Progenitor cell of endocrine pancreas (in vitro differentiated cells): ENCODE measurements at regions not wholly inside any gene's neighbourhood (a gene's known extent, or its start where the extent isn't known, plus 50 kb on each side); places are given as distances from the start of the nearest gene placed in this dataset.
A peak's percentile ranks its signal among the peaks of the same experiment; 100 is the strongest.

Source experiments
- DNase-seq: peaks from one replicate; pipeline ENCODE4 v3.0.0; 2021; ENCODE audit warnings: low spot score; ENCODE audit not compliant: unreplicated experiment
- H3K27ac Mint-ChIP-seq: 2 replicates; pipeline ENCODE4 v1.8.0; 2021; ENCODE audit warnings: mild to moderate bottlenecking, moderate library complexity, mixed read lengths
- H3K27me3 Mint-ChIP-seq: 2 replicates; pipeline ENCODE4 v1.8.0; 2021; ENCODE audit warnings: mixed read lengths
- H3K36me3 Mint-ChIP-seq: 2 replicates; pipeline ENCODE4 v1.8.0; 2022; ENCODE audit warnings: mixed read lengths; ENCODE audit not compliant: insufficient read depth
- H3K4me1 Mint-ChIP-seq: 2 replicates; pipeline ENCODE4 v1.8.0; 2021; ENCODE audit warnings: low read depth, mixed read lengths
- H3K4me3 Mint-ChIP-seq: 2 replicates; pipeline ENCODE4 v1.8.0; 2021; ENCODE audit warnings: low read depth, mild to moderate bottlenecking, moderate library complexity, mixed read lengths
- H3K9me3 Mint-ChIP-seq: 2 replicates; pipeline ENCODE4 v1.8.0; 2021; ENCODE audit warnings: low read depth, mixed read lengths
- CTCF ChIP-seq: fragments of 200-600 bp; sonication (generic); IDR thresholded peaks from one replicate; pipeline ENCODE4 v1.5.0; 2021; ENCODE audit warnings: antibody characterized with exemption, mild to moderate bottlenecking; ENCODE audit not compliant: unreplicated experiment

- H3K9me3 Mint-ChIP-seq, result no peaks in the 10 kb centered on the region
- no peak overlapping the region for H3K4me3 Mint-ChIP-seq
- H3K4me1 Mint-ChIP-seq, result peaks cover 22% of the 10 kb centered on the region
- H3K27ac Mint-ChIP-seq, result no peak overlapping the region
- H3K36me3 Mint-ChIP-seq, result no peaks in the 10 kb centered on the region
- H3K27me3 Mint-ChIP-seq, result no peaks in the 10 kb centered on the region
- no peak for DNase-seq
- no peak for TF ChIP-seq CTCF
Observed at GRCh38 chrX:114363346-114363745, 220.5 kb upstream of the HTR2C start.

- Mint-ChIP-seq H3K36me3 (no peaks in the 10 kb centered on the region), H3K27ac (peak overlapping the region; percentile 50), H3K9me3 (peaks cover 3% of the 10 kb centered on the region)
Observed at GRCh38 chrX:114365065-114365834, 218.6 kb upstream of the HTR2C start.

GRCh38 chrX:114372937-114373336 lies 210.9 kb upstream of the HTR2C start:
- no peaks in the 10 kb centered on the region for H3K36me3 Mint-ChIP-seq
- no peak overlapping the region for H3K27ac Mint-ChIP-seq
- H3K27me3 Mint-ChIP-seq, result no peaks in the 10 kb centered on the region
- no peaks in the 10 kb centered on the region for H3K4me1 Mint-ChIP-seq
- TF ChIP-seq CTCF, result no peak
- H3K4me3 Mint-ChIP-seq, result no peak overlapping the region
- no peak for DNase-seq
- peaks cover 10% of the 10 kb centered on the region for H3K9me3 Mint-ChIP-seq

More at GRCh38 chrX:114365065-114365834, 218.6 kb upstream of the HTR2C start:
- no peak overlapping the region for H3K4me3 Mint-ChIP-seq
- H3K27me3 Mint-ChIP-seq, result no peaks in the 10 kb centered on the region
- DNase-seq, result no peak
- TF ChIP-seq CTCF, result no peak
- H3K4me1 Mint-ChIP-seq, result peaks cover 22% of the 10 kb centered on the region

GRCh38 chrX:114390251-114390796 lies 193.6 kb upstream of the HTR2C start:
- Mint-ChIP-seq H3K4me1 (no peaks in the 10 kb centered on the region), H3K4me3 (no peak overlapping the region), H3K36me3 (no peaks in the 10 kb centered on the region), H3K9me3 (no peaks in the 10 kb centered on the region), H3K27me3 (no peaks in the 10 kb centered on the region), H3K27ac (no peak overlapping the region)
- TF ChIP-seq CTCF, result no peak
- DNase-seq, result no peak
